HG02571 (cell line): ENCODE measurements at regions not wholly inside any gene's neighbourhood (a gene's known extent, or its start where the extent isn't known, plus 50 kb on each side); places are given as distances from the start of the nearest gene placed in this dataset.

Experiments used
- ATAC-seq: cut with Tn5 transposase; IDR thresholded peaks from one replicate; pipeline ENCODE4 v1.9.1; 2021; ENCODE audit warnings: mild to moderate bottlenecking, moderate library complexity; ENCODE audit not compliant: unreplicated experiment

GRCh38 chr19:29263305-29264135 lies 50.6 kb upstream of the UQCRFS1 start:
- no peak for ATAC-seq

- ATAC-seq: no peak
Observed at GRCh38 chr19:29264897-29265296, 51.9 kb upstream of the UQCRFS1 start.

- no peak for ATAC-seq
Observed at GRCh38 chr19:29265436-29265835, 52.5 kb upstream of the UQCRFS1 start.

- no peak for ATAC-seq
Observed at GRCh38 chr19:29266001-29266400, 53.0 kb upstream of the UQCRFS1 start.

- ATAC-seq: no peak
Observed at GRCh38 chr19:29266603-29267002, 53.7 kb upstream of the UQCRFS1 start.

- ATAC-seq: no peak
Observed at GRCh38 chr19:29267701-29268100, 54.8 kb upstream of the UQCRFS1 start.

GRCh38 chr19:29268103-29268502 lies 55.2 kb upstream of the UQCRFS1 start:
- ATAC-seq: no peak

- no peak for ATAC-seq
Observed at GRCh38 chr19:29268721-29269393, 55.9 kb upstream of the UQCRFS1 start.

GRCh38 chr19:29269641-29270040 lies 56.7 kb upstream of the UQCRFS1 start:
- ATAC-seq: no peak

- no peak for ATAC-seq
Observed at GRCh38 chr19:29271341-29271740, 58.4 kb upstream of the UQCRFS1 start.

- ATAC-seq: no peak
Observed at GRCh38 chr19:29271911-29272310, 59.0 kb upstream of the UQCRFS1 start.

GRCh38 chr19:29273000-29273640 lies 60.2 kb upstream of the UQCRFS1 start:
- no peak for ATAC-seq

GRCh38 chr19:29275266-29275665 lies 62.3 kb upstream of the UQCRFS1 start:
- no peak for ATAC-seq

GRCh38 chr19:29277102-29277501 lies 64.2 kb upstream of the UQCRFS1 start:
- ATAC-seq: peak; percentile 93

- no peak for ATAC-seq
Observed at GRCh38 chr19:29278716-29279115, 65.8 kb upstream of the UQCRFS1 start.

- no peak for ATAC-seq
Observed at GRCh38 chr19:29283366-29283765, 70.4 kb upstream of the UQCRFS1 start.

GRCh38 chr19:29285187-29285687 lies 72.3 kb upstream of the UQCRFS1 start:
- no peak for ATAC-seq

GRCh38 chr19:29285878-29286277 lies 72.9 kb upstream of the UQCRFS1 start:
- ATAC-seq: no peak

- no peak for ATAC-seq
Observed at GRCh38 chr19:29287061-29287460, 74.1 kb upstream of the UQCRFS1 start.

GRCh38 chr19:29288256-29288655 lies 75.3 kb upstream of the UQCRFS1 start:
- no peak for ATAC-seq

GRCh38 chr19:29289020-29289419 lies 76.1 kb upstream of the UQCRFS1 start:
- ATAC-seq: no peak

GRCh38 chr19:29290853-29291252 lies 77.9 kb upstream of the UQCRFS1 start:
- ATAC-seq: no peak
